H1 (cell line): ENCODE measurements at regions not wholly inside any gene's neighbourhood (a gene's known extent, or its start where the extent isn't known, plus 50 kb on each side); places are given as distances from the start of the nearest gene placed in this dataset.

Source experiments
- CTCF ChIA-PET: fragments of 300-600 bp; sonication (Branson Sonifier 250); formaldehyde crosslinking; loops from one replicate; lab custom pipeline; 2021; ENCODE audit not compliant: partially characterized antibody; lab: Charles Lee
- POLR2A ChIA-PET: fragments of 300-600 bp; sonication (Branson Sonifier 250); formaldehyde crosslinking; loops from one replicate; lab custom pipeline; 2021; ENCODE audit warnings: inconsistent platforms; ENCODE audit not compliant: partially characterized antibody; lab: Charles Lee
- DNase-seq, 2 experiments: peaks; one replicate each; pipeline versions ENCODE4 v3.0.0 to v3.0.0-alpha.2; 2010 to 2022; ENCODE audit warnings: low spot score in 2 of 2, low read depth in 1 of 2, mixed read lengths in 1 of 2
- FAIRE-seq: peaks from 2 replicates; lab custom pipeline; 2011; peaks lifted over from hg19 to GRCh38; lab: Jason Lieb, UNC
- H2AFZ ChIP-seq: 2 replicates; pipeline ENCODE4 v1.8.1; 2012; ENCODE audit warnings: low read length, inconsistent platforms
- H2AK5ac ChIP-seq: 2 replicates; pipeline ENCODE4 v1.6.1; 2013; ENCODE audit warnings: low read depth, low read length
- H2BK120ac ChIP-seq: replicated peaks from 2 replicates; pipeline ENCODE3; 2013; ENCODE audit warnings: low read depth, low read length, inconsistent platforms
- H2BK12ac ChIP-seq: 2 replicates; pipeline ENCODE4 v1.6.1; 2013; ENCODE audit warnings: low read depth, low read length
- H2BK15ac ChIP-seq: 2 replicates; pipeline ENCODE4 v1.6.1; 2013; ENCODE audit warnings: low read length
- H2BK20ac ChIP-seq: 2 replicates; pipeline ENCODE4 v1.6.1; 2013; ENCODE audit warnings: low read length
- H2BK5ac ChIP-seq: 2 replicates; pipeline ENCODE4 v1.6.1; 2013; ENCODE audit warnings: low read depth, low read length
- H3K14ac ChIP-seq: 2 replicates; pipeline ENCODE4 v1.6.1; 2013; ENCODE audit warnings: inconsistent platforms; ENCODE audit not compliant: insufficient read length
- H3K18ac ChIP-seq: 2 replicates; pipeline ENCODE4 v1.6.1; 2013; ENCODE audit warnings: low read length; ENCODE audit errors: extremely low read depth
- H3K23ac ChIP-seq: 2 replicates; pipeline ENCODE4 v1.6.1; 2013; ENCODE audit warnings: inconsistent platforms; ENCODE audit not compliant: insufficient read length
- H3K23me2 ChIP-seq: 2 replicates; pipeline ENCODE4 v1.6.1; 2013; ENCODE audit warnings: low read depth, low read length
- H3K27ac ChIP-seq: 2 replicates; pipeline ENCODE4 v1.6.1; 2011; ENCODE audit warnings: low read depth, low read length, inconsistent platforms
- H3K27me3 ChIP-seq, 4 experiments: replicated peaks in 1 of 4; 1 replicate in 1 of 4; 2 replicates in 3 of 4; pipeline versions ENCODE4 v1.6.1 to v1.8.1; 2011 to 2013; ENCODE audit warnings: low read length in 3 of 4, mild to moderate bottlenecking in 3 of 4, inconsistent platforms in 2 of 4, mixed read lengths in 2 of 4, moderate library complexity in 1 of 4; ENCODE audit not compliant: control insufficient read depth in 3 of 4, insufficient read depth in 3 of 4; ENCODE audit errors: extremely low read depth in 1 of 4
- H3K36me3 ChIP-seq, 4 experiments: 2 replicates each; pipeline versions ENCODE4 v1.6.1 to v1.8.1; 2011 to 2013; ENCODE audit warnings: mild to moderate bottlenecking in 4 of 4, low read length in 3 of 4, moderate library complexity in 2 of 4, control low read depth in 1 of 4, inconsistent platforms in 1 of 4; ENCODE audit not compliant: insufficient read depth in 4 of 4, control insufficient read depth in 2 of 4
- H3K4ac ChIP-seq: replicated peaks from 2 replicates; pipeline ENCODE3; 2013; ENCODE audit warnings: low read length, low read depth, mixed read lengths, inconsistent platforms; ENCODE audit not compliant: insufficient read length
- H3K4me1 ChIP-seq, 4 experiments: replicated peaks in 1 of 4; 1 replicate in 1 of 4; 2 replicates in 3 of 4; pipeline versions ENCODE4 v1.6.1 to v1.8.1; 2011 to 2013; ENCODE audit warnings: low read length in 3 of 4, inconsistent platforms in 2 of 4, mixed read lengths in 1 of 4; ENCODE audit not compliant: insufficient read depth in 4 of 4, control insufficient read depth in 3 of 4
- H3K4me2 ChIP-seq, 2 experiments: 2 replicates each; pipeline versions ENCODE4 v1.6.1 to v1.8.1; 2011 to 2013; ENCODE audit warnings: low read depth in 2 of 2, low read length in 2 of 2, control low read depth in 1 of 2, inconsistent platforms in 1 of 2, mild to moderate bottlenecking in 1 of 2; ENCODE audit not compliant: insufficient read depth in 1 of 2
- H3K4me3 ChIP-seq, 4 experiments: fragments of 200-600, 300-600 bp in 1 of 4; sonication (generic), shearing (Covaris generic), sonication (Bioruptor Twin) in 1 of 4; 2 replicates each; pipeline versions ENCODE4 v1.5.1 to v1.8.1; 2011 to 2016; ENCODE audit warnings: low read length in 4 of 4, low read depth in 3 of 4, control low read depth in 2 of 4, inconsistent platforms in 2 of 4, mild to moderate bottlenecking in 2 of 4, mixed read lengths in 1 of 4, moderate library complexity in 1 of 4; ENCODE audit not compliant: insufficient read depth in 2 of 4; ENCODE audit errors: extremely low read depth in 1 of 4
- H3K56ac ChIP-seq: replicated peaks from 2 replicates; pipeline ENCODE3; 2013; ENCODE audit warnings: low read depth, mild to moderate bottlenecking, mixed read lengths, low read length, inconsistent platforms; ENCODE audit not compliant: insufficient read length
- H3K79me1 ChIP-seq: 2 replicates; pipeline ENCODE4 v1.6.1; 2013; ENCODE audit warnings: low read depth, low read length, control low read depth
- H3K79me2 ChIP-seq, 2 experiments: 2 replicates each; pipeline versions ENCODE4 v1.6.1 to v1.8.1; 2012 to 2013; ENCODE audit warnings: low read length in 2 of 2, mild to moderate bottlenecking in 2 of 2, inconsistent platforms in 1 of 2; ENCODE audit not compliant: insufficient read depth in 2 of 2, control insufficient read depth in 1 of 2
- H3K9ac ChIP-seq, 4 experiments: replicated peaks in 1 of 4; 1 replicate in 1 of 4; 2 replicates in 3 of 4; pipeline versions ENCODE4 v1.6.1 to v1.8.1; 2011 to 2013; ENCODE audit warnings: low read depth in 3 of 4, low read length in 3 of 4, control low read depth in 2 of 4, mild to moderate bottlenecking in 2 of 4, moderate library complexity in 2 of 4, inconsistent platforms in 1 of 4; ENCODE audit errors: extremely low read depth in 1 of 4
- H3K9me3 ChIP-seq, 2 experiments: 2 replicates each; pipeline versions ENCODE4 v1.6.1 to v1.8.1; 2012 to 2013; ENCODE audit warnings: mild to moderate bottlenecking in 2 of 2, moderate library complexity in 2 of 2, control low read depth in 1 of 2, inconsistent platforms in 1 of 2, low read depth in 1 of 2, low read length in 1 of 2, mixed read lengths in 1 of 2; ENCODE audit not compliant: insufficient read depth in 2 of 2
- H4K20me1 ChIP-seq, 2 experiments: replicated peaks in 1 of 2; 2 replicates each; pipeline versions ENCODE3 to v1.8.1; 2011 to 2013; ENCODE audit warnings: inconsistent platforms in 2 of 2, low read length in 2 of 2, mild to moderate bottlenecking in 1 of 2; ENCODE audit not compliant: insufficient read depth in 2 of 2, control insufficient read depth in 1 of 2
- H4K5ac ChIP-seq: 2 replicates; pipeline ENCODE4 v1.6.1; 2013; ENCODE audit warnings: low read length, low read depth, mixed read lengths, inconsistent platforms; ENCODE audit not compliant: insufficient read length
- H4K8ac ChIP-seq: 2 replicates; pipeline ENCODE4 v1.8.0; 2013; ENCODE audit warnings: mild to moderate bottlenecking, moderate library complexity, low read length, inconsistent platforms; ENCODE audit not compliant: insufficient read depth; ENCODE audit errors: extremely low read depth
- H4K91ac ChIP-seq: replicated peaks from 2 replicates; pipeline ENCODE3; 2013; ENCODE audit warnings: low read length, mixed read lengths, inconsistent platforms; ENCODE audit not compliant: insufficient read length
- BACH1 ChIP-seq: IDR thresholded peaks from 2 replicates; pipeline ENCODE4 v1.6.1; 2012; ENCODE audit warnings: low read length, improper control_type of control experiment
- CHD1 ChIP-seq: IDR thresholded peaks from 2 replicates; pipeline ENCODE4 v1.6.1; 2012; ENCODE audit warnings: low read depth, low read length, improper control_type of control experiment
- EZH2 ChIP-seq: fragments of 200-600 bp; sonication (generic); IDR thresholded peaks from 2 replicates; pipeline ENCODE4 v1.7.1; 2012; ENCODE audit warnings: low read depth, mild to moderate bottlenecking, moderate library complexity, low read length, inconsistent platforms; ENCODE audit not compliant: severe bottlenecking
- GABPA ChIP-seq: IDR thresholded peaks from 2 replicates; pipeline ENCODE4 v1.6.1; 2011; ENCODE audit warnings: mild to moderate bottlenecking, low read length, moderate library complexity, borderline replicate concordance; ENCODE audit not compliant: insufficient read depth
- MAFK ChIP-seq: IDR thresholded peaks from 2 replicates; pipeline ENCODE4 v1.6.1; 2012; ENCODE audit warnings: low read depth, mild to moderate bottlenecking, improper control_type of control experiment, low read length
- RFX5 ChIP-seq: IDR thresholded peaks from 2 replicates; pipeline ENCODE4 v1.6.1; 2011; ENCODE audit warnings: low read depth, low read length, improper control_type of control experiment, borderline replicate concordance
- SIX5 ChIP-seq: IDR thresholded peaks from 2 replicates; pipeline ENCODE4 v1.6.1; 2011; ENCODE audit warnings: mild to moderate bottlenecking, low read depth, low read length
- SP4 ChIP-seq: IDR thresholded peaks from 2 replicates; pipeline ENCODE4 v1.6.1; 2012; ENCODE audit warnings: low read length, inconsistent platforms
- TAF1 ChIP-seq: IDR thresholded peaks from 2 replicates; pipeline ENCODE4 v1.6.1; 2011; ENCODE audit warnings: mild to moderate bottlenecking, low read depth, low read length
- TAF7 ChIP-seq: optimal IDR thresholded peaks from 2 replicates; pipeline ENCODE3; 2011; ENCODE audit warnings: low read depth, mild to moderate bottlenecking, inconsistent platforms, low read length, moderate library complexity, borderline replicate concordance
- TCF12 ChIP-seq: IDR thresholded peaks from 2 replicates; pipeline ENCODE4 v1.6.1; 2011; ENCODE audit warnings: low read depth, mild to moderate bottlenecking, low read length
- USF2 ChIP-seq: IDR thresholded peaks from 2 replicates; pipeline ENCODE4 v1.6.1; 2011; ENCODE audit warnings: low read length, improper control_type of control experiment
- WGBS, 2 experiments: shearing (Covaris generic) in 1 of 2; methylation state at CpG; one replicate each; pipeline versions ENCODE4 v1.1.6 to v1.1.7; 2013 to 2015; ENCODE audit warnings: low lambda C conversion rate in 2 of 2, mixed read lengths in 2 of 2, inconsistent platforms in 1 of 2, low coverage in 1 of 2, missing lambda C conversion rate in 1 of 2; ENCODE audit not compliant: insufficient replicate concordance in 2 of 2, insufficient coverage in 1 of 2, insufficient read length in 1 of 2; ENCODE audit errors: extremely low coverage in 1 of 2, missing lambda C conversion rate in 1 of 2; 5-methylcytosine and 5-hydroxymethylcytosine counted together

- Histone ChIP-seq H2AK5ac (no peak overlapping the region), H2BK20ac (no peak overlapping the region), H4K8ac (no peak overlapping the region), H3K14ac (no peak overlapping the region), H3K23ac (no peak overlapping the region), H4K20me1 (no peaks in the 10 kb centered on the region), H2BK120ac (no peak overlapping the region), H2AFZ (no peak overlapping the region), H4K5ac (no peak overlapping the region), H2BK12ac (no peak overlapping the region), H3K9ac (no peak overlapping the region), H3K9me3 (peaks cover 0 to 4% of the 10 kb centered on the region in 2 experiments; a peak in 1 of 4 replicates), H3K4ac (no peak overlapping the region), H4K91ac (no peak overlapping the region), H3K4me2 (no peak overlapping the region), H3K4me3 (no peak overlapping the region), H3K18ac (no peak overlapping the region), H3K27ac (no peak overlapping the region), H3K79me1 (no peaks in the 10 kb centered on the region), H3K79me2 (no peaks in the 10 kb centered on the region), H2BK15ac (no peak overlapping the region), H2BK5ac (no peak overlapping the region), H3K4me1 (peaks cover 0 to 3% (median 0%) of the 10 kb centered on the region in 4 experiments; a peak in 1 of 7 replicates), H3K36me3 (no peaks in the 10 kb centered on the region), H3K56ac (no peak overlapping the region), H3K23me2 (no peaks in the 10 kb centered on the region), H3K27me3 (no peaks in the 10 kb centered on the region)
- FAIRE-seq (no peak), DNase-seq (no peak)
- POLR2A ChIA-PET: no interaction called here
- 90% methylated on average over 2 of the region's 2 CpGs; no CpG with 5 or more reads in 1 of the 2 experiments for WGBS, 2 experiments
- no peak for TF ChIP-seq MAFK
- TF ChIP-seq SIX5: no peak
- TF ChIP-seq TCF12: no peak
- no peak for TF ChIP-seq BACH1
- TF ChIP-seq TAF7: no peak
- TF ChIP-seq SP4: no peak
- no peak for TF ChIP-seq RFX5
- no peak for TF ChIP-seq USF2
- no peak for TF ChIP-seq TAF1
- no peak for TF ChIP-seq EZH2
- TF ChIP-seq CHD1: no peak
- no peak for TF ChIP-seq GABPA
- CTCF ChIA-PET: no interaction called here
Measured at GRCh38 chr1:228958741-228959140, 223.5 kb downstream of the RHOU start.
